WTC11 (cell line): ENCODE measurements at regions not wholly inside any gene's neighbourhood (a gene's known extent, or its start where the extent isn't known, plus 50 kb on each side); places are given as distances from the start of the nearest gene placed in this dataset.

ENCODE experiments used
- ATAC-seq: fragments of 200-7000 bp; cut with Tn5 transposase; 2 replicates; pipeline ENCODE4 v1.10.0; 2021; ENCODE audit warnings: mild to moderate bottlenecking, moderate library complexity
- CTCF ChIA-PET: fragments of 300-600 bp; sonication (Branson Sonifier 250); formaldehyde crosslinking; loops from one replicate; lab custom pipeline; 2021; ENCODE audit warnings: antibody characterized with exemption; lab: Charles Lee
- POLR2A ChIA-PET: fragments of 350-600 bp; sonication (Branson Sonifier 250); formaldehyde crosslinking; loops from one replicate; lab custom pipeline; 2021; ENCODE audit warnings: antibody characterized with exemption; lab: Charles Lee
- DNase-seq: peaks from one replicate; pipeline ENCODE4 v3.0.0; 2021; ENCODE audit warnings: low spot score
- H3K27ac Mint-ChIP-seq: 2 replicates; pipeline ENCODE4 v1.8.0; 2021; ENCODE audit warnings: mixed read lengths
- H3K27me3 Mint-ChIP-seq: 2 replicates; pipeline ENCODE4 v1.8.0; 2021; ENCODE audit warnings: low read depth, mild to moderate bottlenecking, moderate library complexity, mixed read lengths
- H3K36me3 Mint-ChIP-seq: 2 replicates; pipeline ENCODE4 v1.8.0; 2021; ENCODE audit warnings: mixed read lengths
- H3K4me1 Mint-ChIP-seq: 2 replicates; pipeline ENCODE4 v1.8.0; 2022; ENCODE audit warnings: mixed read lengths
- H3K4me3 Mint-ChIP-seq: 2 replicates; pipeline ENCODE4 v1.8.0; 2021; ENCODE audit warnings: mild to moderate bottlenecking, moderate library complexity, mixed read lengths
- H3K9me3 Mint-ChIP-seq: 2 replicates; pipeline ENCODE4 v1.8.0; 2021; ENCODE audit warnings: mixed read lengths
- ATF3 ChIP-seq: sonication (generic); formaldehyde crosslinking; conservative IDR thresholded peaks from 2 replicates; pipeline ENCODE4 v1.8.1; 2022; ENCODE audit warnings: mild to moderate bottlenecking, missing genetic modification reagents
- CBFB ChIP-seq: sonication (generic); formaldehyde crosslinking; IDR thresholded peaks from 2 replicates; pipeline ENCODE4 v1.8.1; 2022; ENCODE audit warnings: mild to moderate bottlenecking, low read depth, missing genetic modification reagents
- FOXK1 ChIP-seq: sonication (generic); formaldehyde crosslinking; IDR thresholded peaks from 2 replicates; pipeline ENCODE4 v1.8.0; 2022; ENCODE audit warnings: mild to moderate bottlenecking, moderate library complexity, missing genetic modification reagents
- IRF1 ChIP-seq: sonication (generic); formaldehyde crosslinking; IDR thresholded peaks from 2 replicates; pipeline ENCODE4 v1.8.0; 2023; ENCODE audit warnings: missing genetic modification reagents
- MYBL2 ChIP-seq: sonication (generic); formaldehyde crosslinking; IDR thresholded peaks from 2 replicates; pipeline ENCODE4 v1.8.1; 2023; ENCODE audit warnings: mild to moderate bottlenecking, moderate library complexity, missing genetic modification reagents
- NFATC4 ChIP-seq: fragments of 250-450 bp; sonication (Bioruptor Pico); IDR thresholded peaks from 2 replicates; pipeline ENCODE4 v1.9.0; 2021; ENCODE audit warnings: mild to moderate bottlenecking
- PRRX2 ChIP-seq: fragments of 250-450 bp; sonication (Bioruptor Pico); IDR thresholded peaks from 2 replicates; pipeline ENCODE4 v1.8.0; 2021; ENCODE audit warnings: mild to moderate bottlenecking
- TEAD1 ChIP-seq: sonication (generic); formaldehyde crosslinking; IDR thresholded peaks from 2 replicates; pipeline ENCODE4 v1.8.0; 2022; ENCODE audit warnings: mild to moderate bottlenecking, missing genetic modification reagents
- USF2 ChIP-seq: sonication (generic); formaldehyde crosslinking; IDR thresholded peaks from 2 replicates; pipeline ENCODE4 v1.8.1; 2023; ENCODE audit warnings: mild to moderate bottlenecking, missing genetic modification reagents, moderate library complexity
- ZBTB21 ChIP-seq: sonication (generic); formaldehyde crosslinking; IDR thresholded peaks from 2 replicates; pipeline ENCODE4 v1.8.1; 2023; ENCODE audit warnings: mild to moderate bottlenecking, missing genetic modification reagents, borderline replicate concordance
- ZNF121 ChIP-seq: sonication (generic); formaldehyde crosslinking; IDR thresholded peaks from 2 replicates; pipeline ENCODE4 v1.8.0; 2023; ENCODE audit warnings: missing genetic modification reagents
- ZNF281 ChIP-seq: sonication (generic); formaldehyde crosslinking; IDR thresholded peaks from 2 replicates; pipeline ENCODE4 v1.8.0; 2023; ENCODE audit warnings: mild to moderate bottlenecking, missing genetic modification reagents
- ZNF396 ChIP-seq: fragments of 250-450 bp; sonication (Bioruptor Pico); IDR thresholded peaks from 2 replicates; pipeline ENCODE4 v1.8.0; 2021; ENCODE audit warnings: mild to moderate bottlenecking, moderate library complexity, borderline replicate concordance
- TF ChIP-seq, protein P1 (sequence below): fragments of 250-450 bp; sonication (Bioruptor Pico); IDR thresholded peaks from 2 replicates; pipeline ENCODE4 v1.9.0; 2021; ENCODE audit warnings: mild to moderate bottlenecking, borderline replicate concordance
- TF ChIP-seq, protein P2 (sequence below): fragments of 250-450 bp; sonication (Bioruptor Pico); IDR thresholded peaks from 2 replicates; pipeline ENCODE4 v1.8.0; 2021; ENCODE audit warnings: mild to moderate bottlenecking
- TF ChIP-seq, protein P3 (sequence below): fragments of 250-450 bp; sonication (Bioruptor Pico); IDR thresholded peaks from 2 replicates; pipeline ENCODE4 v1.9.0; 2021; ENCODE audit warnings: mild to moderate bottlenecking

GRCh38 chr3:151675858-151676615 is 57.7 kb upstream of the AADACL2 start:
- Mint-ChIP-seq H3K27me3 (0 out of 2 replicates have a peak, but pooled peaks cover 4% of the 10 kb centered on the region), H3K9me3 (peaks cover 27% of the 10 kb centered on the region), H3K27ac (no peak overlapping the region), H3K36me3 (peaks cover 5% of the 10 kb centered on the region), H3K4me3 (no peak overlapping the region), H3K4me1 (no peaks in the 10 kb centered on the region)
- DNase-seq (no peak), ATAC-seq (no peak)
- TF ChIP-seq, protein P1, sequence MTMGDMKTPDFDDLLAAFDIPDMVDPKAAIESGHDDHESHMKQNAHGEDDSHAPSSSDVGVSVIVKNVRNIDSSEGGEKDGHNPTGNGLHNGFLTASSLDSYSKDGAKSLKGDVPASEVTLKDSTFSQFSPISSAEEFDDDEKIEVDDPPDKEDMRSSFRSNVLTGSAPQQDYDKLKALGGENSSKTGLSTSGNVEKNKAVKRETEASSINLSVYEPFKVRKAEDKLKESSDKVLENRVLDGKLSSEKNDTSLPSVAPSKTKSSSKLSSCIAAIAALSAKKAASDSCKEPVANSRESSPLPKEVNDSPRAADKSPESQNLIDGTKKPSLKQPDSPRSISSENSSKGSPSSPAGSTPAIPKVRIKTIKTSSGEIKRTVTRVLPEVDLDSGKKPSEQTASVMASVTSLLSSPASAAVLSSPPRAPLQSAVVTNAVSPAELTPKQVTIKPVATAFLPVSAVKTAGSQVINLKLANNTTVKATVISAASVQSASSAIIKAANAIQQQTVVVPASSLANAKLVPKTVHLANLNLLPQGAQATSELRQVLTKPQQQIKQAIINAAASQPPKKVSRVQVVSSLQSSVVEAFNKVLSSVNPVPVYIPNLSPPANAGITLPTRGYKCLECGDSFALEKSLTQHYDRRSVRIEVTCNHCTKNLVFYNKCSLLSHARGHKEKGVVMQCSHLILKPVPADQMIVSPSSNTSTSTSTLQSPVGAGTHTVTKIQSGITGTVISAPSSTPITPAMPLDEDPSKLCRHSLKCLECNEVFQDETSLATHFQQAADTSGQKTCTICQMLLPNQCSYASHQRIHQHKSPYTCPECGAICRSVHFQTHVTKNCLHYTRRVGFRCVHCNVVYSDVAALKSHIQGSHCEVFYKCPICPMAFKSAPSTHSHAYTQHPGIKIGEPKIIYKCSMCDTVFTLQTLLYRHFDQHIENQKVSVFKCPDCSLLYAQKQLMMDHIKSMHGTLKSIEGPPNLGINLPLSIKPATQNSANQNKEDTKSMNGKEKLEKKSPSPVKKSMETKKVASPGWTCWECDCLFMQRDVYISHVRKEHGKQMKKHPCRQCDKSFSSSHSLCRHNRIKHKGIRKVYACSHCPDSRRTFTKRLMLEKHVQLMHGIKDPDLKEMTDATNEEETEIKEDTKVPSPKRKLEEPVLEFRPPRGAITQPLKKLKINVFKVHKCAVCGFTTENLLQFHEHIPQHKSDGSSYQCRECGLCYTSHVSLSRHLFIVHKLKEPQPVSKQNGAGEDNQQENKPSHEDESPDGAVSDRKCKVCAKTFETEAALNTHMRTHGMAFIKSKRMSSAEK: no peak
- TF ChIP-seq PRRX2 (CRISPR knock-in tag) (no peak), ATF3 (CRISPR knock-in tag) (no peak), MYBL2 (CRISPR knock-in tag) (no peak), ZNF396 (CRISPR knock-in tag) (no peak), ZBTB21 (CRISPR knock-in tag) (no peak), CBFB (CRISPR knock-in tag) (no peak), NFATC4 (CRISPR knock-in tag) (no peak), USF2 (CRISPR knock-in tag) (no peak), FOXK1 (CRISPR knock-in tag) (no peak), TEAD1 (CRISPR knock-in tag) (no peak), ZNF121 (CRISPR knock-in tag) (no peak), IRF1 (no peak)
- TF ChIP-seq, protein P2, sequence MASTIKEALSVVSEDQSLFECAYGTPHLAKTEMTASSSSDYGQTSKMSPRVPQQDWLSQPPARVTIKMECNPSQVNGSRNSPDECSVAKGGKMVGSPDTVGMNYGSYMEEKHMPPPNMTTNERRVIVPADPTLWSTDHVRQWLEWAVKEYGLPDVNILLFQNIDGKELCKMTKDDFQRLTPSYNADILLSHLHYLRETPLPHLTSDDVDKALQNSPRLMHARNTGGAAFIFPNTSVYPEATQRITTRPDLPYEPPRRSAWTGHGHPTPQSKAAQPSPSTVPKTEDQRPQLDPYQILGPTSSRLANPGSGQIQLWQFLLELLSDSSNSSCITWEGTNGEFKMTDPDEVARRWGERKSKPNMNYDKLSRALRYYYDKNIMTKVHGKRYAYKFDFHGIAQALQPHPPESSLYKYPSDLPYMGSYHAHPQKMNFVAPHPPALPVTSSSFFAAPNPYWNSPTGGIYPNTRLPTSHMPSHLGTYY (CRISPR knock-in tag): no peak
- CTCF ChIA-PET: no interaction called here
- POLR2A ChIA-PET: no interaction called here

GRCh38 chr3:151673974-151674373 is 59.8 kb upstream of the AADACL2 start:
- H3K4me3 Mint-ChIP-seq: no peak overlapping the region
- H3K4me1 Mint-ChIP-seq: no peaks in the 10 kb centered on the region
- H3K36me3 Mint-ChIP-seq: peaks cover 5% of the 10 kb centered on the region
- peaks cover 37% of the 10 kb centered on the region for H3K9me3 Mint-ChIP-seq
- DNase-seq: no peak
- H3K27me3 Mint-ChIP-seq: no peaks in the 10 kb centered on the region
- ATAC-seq: no peak
- POLR2A ChIA-PET: no interaction called here
- H3K27ac Mint-ChIP-seq: no peak overlapping the region
- CTCF ChIA-PET: no interaction called here
- TF ChIP-seq ZNF281 (no peak), CBFB (CRISPR knock-in tag) (no peak)
- TF ChIP-seq, protein P3, sequence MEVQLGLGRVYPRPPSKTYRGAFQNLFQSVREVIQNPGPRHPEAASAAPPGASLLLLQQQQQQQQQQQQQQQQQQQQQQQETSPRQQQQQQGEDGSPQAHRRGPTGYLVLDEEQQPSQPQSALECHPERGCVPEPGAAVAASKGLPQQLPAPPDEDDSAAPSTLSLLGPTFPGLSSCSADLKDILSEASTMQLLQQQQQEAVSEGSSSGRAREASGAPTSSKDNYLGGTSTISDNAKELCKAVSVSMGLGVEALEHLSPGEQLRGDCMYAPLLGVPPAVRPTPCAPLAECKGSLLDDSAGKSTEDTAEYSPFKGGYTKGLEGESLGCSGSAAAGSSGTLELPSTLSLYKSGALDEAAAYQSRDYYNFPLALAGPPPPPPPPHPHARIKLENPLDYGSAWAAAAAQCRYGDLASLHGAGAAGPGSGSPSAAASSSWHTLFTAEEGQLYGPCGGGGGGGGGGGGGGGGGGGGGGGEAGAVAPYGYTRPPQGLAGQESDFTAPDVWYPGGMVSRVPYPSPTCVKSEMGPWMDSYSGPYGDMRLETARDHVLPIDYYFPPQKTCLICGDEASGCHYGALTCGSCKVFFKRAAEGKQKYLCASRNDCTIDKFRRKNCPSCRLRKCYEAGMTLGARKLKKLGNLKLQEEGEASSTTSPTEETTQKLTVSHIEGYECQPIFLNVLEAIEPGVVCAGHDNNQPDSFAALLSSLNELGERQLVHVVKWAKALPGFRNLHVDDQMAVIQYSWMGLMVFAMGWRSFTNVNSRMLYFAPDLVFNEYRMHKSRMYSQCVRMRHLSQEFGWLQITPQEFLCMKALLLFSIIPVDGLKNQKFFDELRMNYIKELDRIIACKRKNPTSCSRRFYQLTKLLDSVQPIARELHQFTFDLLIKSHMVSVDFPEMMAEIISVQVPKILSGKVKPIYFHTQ (CRISPR knock-in tag): no peak
- TF ChIP-seq, protein P1: no peak
